HG02943 (cell line): ENCODE measurements at regions not wholly inside any gene's neighbourhood (a gene's known extent, or its start where the extent isn't known, plus 50 kb on each side); places are given as distances from the start of the nearest gene placed in this dataset.

Experiments
- ATAC-seq: cut with Tn5 transposase; IDR thresholded peaks from one replicate; pipeline ENCODE4 v1.9.1; 2021; ENCODE audit warnings: mild to moderate bottlenecking, low read depth, moderate library complexity; ENCODE audit not compliant: unreplicated experiment

DNA sequence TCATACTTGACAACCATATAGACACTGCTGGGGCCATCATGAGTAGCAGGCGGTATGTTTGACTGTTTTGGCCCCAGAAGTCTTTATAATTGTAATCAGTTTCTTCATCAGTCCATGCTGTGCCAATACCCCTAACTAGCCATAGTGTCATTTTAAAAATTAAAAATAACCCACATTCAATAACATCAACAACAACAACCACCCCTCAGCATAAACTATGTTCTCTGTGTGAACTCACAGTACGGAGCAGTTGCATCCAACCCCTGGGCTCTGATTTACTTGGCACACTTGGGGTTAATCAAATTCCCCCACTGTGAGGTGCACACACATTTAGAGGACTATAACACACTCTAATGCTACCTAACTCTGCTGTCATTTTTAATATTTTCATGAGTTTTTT, 553.7 kb downstream of the USP25 start:
- no peak for ATAC-seq

DNA sequence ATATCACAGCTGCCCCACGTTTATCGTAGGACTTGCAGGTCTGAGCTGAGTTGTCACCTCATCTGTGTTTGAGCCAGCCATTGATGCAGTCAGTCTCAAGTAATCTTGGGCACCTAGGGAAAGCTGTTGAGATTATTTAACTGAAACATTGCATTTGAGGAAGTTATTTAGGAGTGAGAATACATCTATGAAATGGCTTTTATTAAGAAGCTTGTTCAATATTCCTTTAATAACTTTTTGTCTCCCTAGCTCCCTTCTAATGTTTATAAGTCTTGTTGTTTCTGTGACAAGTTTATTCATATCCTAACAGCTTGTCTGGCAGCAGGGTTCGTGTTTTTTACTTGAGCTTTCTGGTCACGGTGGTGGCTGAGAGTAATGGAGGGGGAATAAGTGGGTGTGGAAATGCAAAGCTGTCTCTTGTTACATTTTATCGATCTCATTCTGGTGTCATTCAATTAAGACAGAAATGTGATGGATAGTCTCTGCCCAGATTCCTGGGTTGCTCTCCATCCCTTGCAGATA, 555.9 kb downstream of the USP25 start:
- no peak for ATAC-seq

DNA sequence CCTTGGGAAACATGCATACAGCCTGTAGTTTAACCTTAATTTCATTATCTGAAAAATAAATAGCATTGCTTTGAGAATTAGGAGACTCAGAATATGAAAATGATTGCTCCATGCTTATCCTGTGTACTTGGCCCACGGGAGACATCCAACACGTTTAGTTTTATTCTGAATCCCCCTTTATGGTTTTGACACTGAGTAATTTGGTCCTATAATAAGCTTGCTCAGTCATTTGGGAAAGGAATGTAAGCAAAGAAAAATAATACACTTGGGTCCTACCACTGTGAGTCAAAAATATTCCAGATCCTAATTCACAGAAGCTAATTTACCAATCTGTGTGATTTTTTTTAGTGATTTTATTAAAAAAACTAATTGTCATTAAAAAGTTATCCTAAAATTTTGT, 557.3 kb downstream of the USP25 start:
- no peak for ATAC-seq

DNA sequence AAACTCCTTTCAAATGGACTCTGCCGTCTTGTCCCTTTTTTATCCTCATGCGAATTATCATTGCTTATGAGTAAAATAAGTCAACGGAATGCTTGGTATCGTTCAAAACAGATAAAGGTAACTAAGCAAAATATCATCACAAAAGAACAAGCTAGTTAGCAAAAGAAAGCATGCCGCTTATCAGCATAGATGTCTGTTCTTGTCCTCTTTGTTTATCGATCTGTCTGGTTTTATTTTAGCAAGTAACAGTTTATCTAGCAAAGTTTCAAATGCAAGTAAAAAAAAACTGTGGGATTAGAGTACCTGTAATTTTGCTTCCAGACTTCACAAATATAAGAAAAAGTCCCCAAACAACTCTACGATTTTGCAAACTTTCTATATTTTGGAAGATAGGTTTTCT, 561.5 kb downstream of the USP25 start:
- no peak for ATAC-seq

DNA sequence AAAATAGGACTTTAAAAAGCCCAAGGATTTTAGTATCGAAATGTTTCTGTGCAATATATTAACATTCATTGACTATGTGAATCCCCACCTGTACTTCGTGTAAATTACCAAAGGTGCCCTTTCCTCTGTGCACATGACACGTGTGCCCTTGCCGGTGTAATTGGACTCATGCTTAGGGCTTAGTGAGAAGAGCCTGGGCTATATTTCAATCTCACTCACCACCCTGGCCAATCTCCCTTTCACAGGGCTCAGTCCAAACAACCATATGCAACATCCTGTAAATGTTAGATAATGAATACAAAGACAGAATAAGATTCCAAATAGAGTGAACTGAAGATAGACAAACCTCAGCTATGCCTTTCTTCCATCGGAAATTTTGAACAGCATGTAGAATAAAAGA, 564.3 kb downstream of the USP25 start:
- no peak for ATAC-seq

DNA sequence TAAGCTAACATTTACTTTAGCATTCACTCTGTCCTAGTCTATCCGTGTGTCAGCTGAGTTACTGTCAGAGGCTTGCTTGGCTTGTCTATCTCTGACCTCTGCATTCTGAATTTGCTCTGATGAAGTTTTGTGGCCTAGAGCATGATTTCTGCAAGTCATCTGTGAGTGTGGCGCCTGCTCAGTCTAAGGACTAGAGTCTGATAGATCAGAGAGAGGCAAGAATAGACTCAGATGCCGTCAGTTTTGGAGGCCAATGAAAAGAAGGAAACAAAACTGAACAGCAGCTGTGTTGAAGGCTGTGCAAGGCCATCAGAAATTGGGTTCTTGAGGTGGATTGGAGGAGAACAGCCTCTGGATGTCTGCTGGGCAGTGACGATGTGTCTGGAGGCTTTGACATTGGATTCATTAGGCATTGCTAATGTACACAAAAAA, 573.1 kb downstream of the USP25 start:
- no peak for ATAC-seq

DNA sequence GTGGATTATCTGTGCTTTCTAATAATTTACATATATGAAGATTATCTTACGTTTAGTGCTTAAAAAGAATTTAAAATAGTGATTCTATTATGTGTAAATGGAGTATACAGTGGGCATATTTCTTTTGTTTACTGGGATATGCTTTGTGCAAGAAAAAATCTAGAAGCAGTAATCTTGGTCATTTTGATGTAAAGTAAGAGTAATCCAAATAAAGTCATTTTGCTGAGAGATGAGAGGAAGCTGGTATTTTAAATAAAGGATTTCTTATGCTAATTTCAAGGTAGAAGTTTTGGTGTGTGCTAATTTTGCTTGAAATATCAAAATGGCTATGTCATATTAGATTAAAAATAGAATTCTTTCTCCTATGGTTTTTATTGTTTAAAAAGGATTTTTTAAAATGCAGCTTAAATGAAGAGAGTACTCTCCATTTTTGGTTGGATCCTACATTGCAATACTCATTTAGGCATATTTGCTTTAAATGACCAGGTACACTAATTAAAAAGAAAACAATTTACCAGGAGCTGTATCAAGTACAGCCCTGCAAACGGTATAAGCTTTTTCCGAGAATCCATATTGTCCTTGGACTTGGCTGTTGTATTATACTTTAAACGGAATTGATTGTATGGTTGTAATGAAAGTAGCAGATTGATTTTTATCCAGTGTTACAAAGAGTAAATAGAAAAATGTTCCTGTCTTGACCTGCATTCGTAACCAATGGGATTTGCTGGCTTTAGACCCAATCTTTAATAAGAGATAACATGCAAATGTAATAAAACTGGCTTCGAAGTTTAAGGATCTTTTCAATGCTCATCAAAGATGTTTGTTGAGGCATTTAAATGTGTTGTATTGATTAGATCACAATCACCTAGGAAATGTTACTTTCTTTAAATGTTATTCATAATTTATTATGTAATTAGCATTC, 574.7 kb downstream of the USP25 start:
- ATAC-seq = no peak

DNA sequence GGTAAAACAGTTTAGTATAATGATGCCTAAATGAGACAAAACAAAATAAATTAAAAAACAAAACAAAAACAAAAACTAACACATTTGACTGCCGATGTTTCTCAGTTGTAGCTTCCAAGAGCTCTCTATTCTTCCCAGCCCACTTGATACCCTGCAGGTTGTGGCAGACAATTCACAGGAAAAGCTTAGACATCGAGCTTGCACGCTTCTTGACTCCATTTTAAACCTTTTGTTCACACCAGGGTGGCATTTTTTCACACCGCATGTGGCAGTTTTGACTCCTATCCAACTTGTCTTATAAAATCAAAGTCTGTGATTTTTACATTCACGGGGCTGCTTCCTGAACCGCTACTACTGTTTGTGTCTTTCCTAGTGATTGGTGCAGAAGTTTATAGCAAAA, 575.9 kb downstream of the USP25 start:
- no peak for ATAC-seq

DNA sequence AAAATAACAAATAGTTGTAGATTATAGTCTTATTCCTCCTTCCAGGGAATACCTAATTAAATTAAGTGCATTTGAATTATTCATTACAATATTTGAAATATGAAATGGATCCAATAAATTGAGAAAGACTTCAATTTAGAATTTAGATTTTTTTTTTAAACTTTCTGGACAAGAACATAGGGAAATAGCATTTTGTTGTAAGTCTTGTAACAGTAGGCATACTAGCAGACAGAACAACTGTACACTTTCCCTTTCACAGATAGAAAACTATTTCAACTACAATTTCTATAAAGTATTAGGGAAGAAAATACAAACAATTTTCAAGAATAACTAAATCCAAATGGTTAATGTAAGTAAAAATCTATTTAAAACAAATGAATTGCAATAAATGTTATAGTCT, 577.5 kb downstream of the USP25 start:
- no peak for ATAC-seq

DNA sequence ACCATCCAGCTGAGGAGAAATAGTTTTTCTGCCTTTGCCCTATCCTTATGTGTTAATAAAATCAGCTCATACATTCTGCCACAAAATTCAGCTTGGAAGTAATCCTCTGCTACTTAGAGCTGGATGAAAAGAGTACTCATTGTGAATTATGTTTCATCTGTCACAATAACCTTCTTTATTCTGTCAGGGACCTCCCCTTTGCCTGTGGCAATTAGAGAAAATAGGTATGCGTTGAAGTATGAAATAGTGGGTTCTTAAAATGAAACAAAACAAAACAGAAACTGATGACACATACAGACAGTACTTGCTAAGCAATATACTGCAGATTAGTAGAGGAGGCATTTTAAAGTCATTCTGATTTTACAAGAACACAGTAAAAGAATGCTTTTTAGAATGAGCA, 578.5 kb downstream of the USP25 start:
- ATAC-seq = no peak

DNA sequence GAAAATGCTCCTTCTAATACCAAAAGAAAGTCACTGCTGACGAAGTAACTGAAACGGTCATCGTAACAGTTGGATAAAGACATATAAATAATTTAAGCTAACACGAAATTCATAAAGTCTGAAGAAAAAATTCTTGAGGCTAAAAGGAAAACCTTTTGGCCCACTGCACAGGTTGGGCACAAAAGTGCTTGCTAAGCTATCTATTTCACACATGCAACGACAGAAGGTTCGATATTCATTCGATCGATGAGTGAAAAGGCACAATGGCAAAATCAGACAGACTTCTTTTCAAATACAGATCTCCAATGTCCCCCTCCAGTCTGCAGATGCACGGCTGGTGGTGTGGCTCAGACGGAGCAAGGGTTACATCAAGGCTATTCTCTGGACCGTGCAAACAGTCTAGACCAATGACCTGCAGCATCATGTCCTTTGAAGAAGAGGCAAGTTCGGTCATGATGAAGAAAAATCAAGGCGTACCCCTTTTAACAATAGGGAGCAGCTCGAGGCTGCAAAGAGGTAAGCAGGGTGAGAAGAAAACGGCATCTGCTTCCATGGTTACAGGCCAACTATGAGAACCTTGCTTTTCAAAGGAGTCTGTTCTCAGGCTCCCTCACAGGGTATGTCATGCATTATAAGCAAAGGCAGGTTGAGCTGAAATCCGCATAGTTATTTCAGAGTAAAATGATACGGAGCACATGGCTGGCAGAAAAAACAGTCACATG, 579.6 kb downstream of the USP25 start:
- no peak for ATAC-seq

DNA sequence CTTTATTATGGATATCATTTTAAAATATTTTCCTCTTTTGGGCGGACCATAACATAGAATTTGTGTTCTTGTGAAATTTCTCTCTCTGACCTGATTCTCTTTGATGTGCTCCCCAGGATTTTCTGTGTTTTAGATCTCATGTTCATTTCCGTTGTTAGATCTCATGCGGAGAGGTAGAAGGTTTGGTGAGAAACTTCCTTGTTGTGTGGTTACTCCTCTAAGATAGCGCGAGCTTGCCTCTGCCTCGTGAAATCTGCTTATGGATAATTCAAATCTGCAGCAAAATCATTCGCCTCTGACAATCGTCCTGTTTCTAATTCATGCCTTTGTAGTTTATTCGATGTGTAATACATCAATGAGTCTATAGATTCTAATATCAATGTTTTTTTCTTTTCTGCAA, 580.4 kb downstream of the USP25 start:
- ATAC-seq = no peak

DNA sequence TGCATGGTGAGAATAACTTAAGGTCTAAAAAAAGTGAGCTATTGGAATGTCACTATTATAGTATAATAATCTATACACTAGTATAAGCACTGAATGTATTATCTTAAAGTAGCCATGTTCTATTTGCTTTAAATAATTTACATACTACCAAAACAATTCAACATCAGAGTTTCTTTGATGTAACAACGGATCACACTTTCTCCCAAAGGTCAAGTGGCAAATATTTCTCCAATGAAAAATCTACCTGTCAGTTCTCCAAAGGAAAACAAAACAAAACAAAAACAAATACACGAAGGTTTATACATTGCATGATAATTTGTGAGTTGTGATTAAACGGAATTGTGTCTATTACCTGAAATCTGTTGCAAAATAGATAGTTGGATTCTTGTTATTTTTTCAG, 581.4 kb downstream of the USP25 start:
- no peak for ATAC-seq

DNA sequence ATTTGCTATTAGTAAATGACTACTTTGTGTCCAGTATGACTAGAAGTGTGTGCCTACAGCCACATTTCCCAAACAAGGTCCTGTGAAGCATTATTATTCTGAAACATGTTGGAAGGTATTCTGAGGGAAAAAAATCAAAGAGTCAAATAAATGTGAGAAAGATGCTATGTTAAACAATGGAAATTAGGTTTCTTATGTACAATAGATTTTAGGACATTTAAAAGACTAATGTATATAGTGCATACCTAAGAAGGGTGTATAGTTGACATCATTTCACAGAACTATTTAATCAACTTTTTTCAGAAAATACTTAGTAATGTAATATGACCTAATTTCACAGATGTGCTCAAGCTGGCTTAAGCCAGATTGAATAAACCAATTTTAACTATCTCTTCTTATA, 582.5 kb downstream of the USP25 start:
- no peak for ATAC-seq

DNA sequence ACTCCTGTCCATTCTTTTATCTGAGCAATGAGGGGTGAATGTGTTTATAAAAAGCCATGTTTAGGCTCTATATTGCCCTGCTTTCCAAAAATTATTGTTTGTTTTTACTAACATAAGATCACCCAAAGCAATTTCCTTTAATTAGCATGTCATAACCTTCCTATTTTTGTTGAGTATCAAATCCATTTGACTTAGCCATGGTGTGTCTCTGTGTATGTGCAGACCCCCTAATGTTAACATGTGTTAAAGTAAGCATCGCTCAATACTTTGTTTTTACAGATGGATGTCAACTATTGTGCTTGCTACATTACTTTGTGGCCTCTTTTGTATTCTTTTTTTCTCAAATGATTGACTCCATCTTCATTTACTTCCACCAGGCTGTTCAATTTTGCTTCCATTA, 585.4 kb downstream of the USP25 start:
- no peak for ATAC-seq

DNA sequence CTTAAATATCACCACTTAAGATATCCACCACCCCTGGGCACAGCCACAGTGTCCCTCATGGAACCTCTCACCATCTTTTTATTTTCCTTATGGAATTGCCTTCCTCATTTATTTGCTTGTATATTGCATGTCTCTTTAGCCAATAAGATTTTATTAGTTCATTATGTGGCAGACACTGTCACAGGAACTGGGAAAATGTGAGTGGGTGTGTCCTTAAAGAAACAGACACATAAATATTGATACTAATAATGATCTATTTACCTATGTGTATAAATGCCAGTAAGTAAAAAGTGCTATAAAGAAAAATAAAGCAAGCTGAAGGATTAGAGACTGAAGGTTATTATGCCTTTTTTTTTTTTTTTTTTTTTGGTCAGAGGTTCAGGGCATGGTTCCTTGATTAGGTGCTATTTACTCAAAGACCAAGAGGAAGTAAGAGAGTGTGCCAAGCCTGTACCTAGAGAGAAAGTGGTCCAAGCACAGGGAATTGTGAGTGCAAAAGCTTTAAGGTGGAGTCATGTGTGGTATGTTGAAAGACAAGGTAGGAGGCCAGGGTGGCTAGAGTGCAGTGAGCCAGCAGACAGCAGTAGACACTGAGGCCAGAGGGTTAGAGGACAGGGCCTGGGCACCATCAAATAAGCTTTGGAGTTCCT, 589.0 kb downstream of the USP25 start:
- ATAC-seq = no peak

DNA sequence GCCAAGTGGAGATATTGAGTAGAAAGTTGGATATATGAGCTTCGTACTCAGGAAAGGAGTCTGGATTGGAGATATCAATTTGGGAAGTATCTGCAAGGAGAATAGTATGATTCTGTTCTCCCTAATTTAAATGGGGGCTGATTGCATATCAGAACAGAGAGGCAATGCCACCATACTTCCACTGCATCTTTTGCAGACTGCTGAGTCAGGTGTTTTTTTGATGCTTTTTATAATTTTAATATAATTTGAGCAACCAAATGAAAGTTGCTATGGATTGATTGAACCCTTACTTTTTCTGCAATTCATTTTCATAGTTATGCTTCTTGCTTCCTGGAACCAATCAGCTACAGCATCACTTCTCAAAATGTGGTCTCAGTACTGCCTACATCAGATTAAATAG, 590.3 kb downstream of the USP25 start:
- ATAC-seq = no peak

DNA sequence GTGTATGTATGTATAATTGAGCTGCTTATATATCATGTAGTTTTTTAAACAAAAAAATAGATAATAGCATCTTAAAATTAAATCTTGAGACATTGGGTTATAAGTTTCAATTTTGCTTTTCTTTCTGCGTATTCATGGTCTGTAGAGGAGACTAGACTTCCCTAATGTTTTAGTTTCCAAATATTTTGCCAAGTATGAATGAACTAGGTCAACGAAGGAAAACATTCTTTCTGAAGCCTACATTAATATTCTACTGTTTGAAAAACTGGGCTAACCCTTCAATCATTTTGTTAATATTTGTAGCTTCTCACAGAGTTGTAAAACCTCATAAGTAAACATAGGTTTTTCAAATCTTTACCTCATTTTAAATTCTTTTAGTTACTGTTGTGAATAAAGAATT, 592.7 kb downstream of the USP25 start:
- ATAC-seq = no peak

DNA sequence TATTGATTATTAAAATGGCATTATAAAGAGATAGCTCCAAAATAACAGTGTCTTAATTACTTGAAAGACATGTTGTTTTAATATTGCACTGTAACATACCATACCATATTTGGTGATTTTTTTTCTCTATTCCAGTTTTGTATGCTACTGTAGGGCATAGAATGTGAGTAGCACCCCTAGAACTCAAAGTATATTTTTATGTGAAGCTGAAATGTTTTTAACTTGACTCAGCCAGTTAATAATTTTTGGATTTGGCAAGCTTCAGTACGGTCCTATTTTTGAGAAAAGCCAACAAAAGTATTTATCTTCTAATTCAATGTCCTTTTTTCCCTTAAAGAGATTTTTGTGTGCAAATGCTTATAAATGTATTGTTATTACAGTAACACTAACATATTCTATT, 593.8 kb downstream of the USP25 start:
- no peak for ATAC-seq

DNA sequence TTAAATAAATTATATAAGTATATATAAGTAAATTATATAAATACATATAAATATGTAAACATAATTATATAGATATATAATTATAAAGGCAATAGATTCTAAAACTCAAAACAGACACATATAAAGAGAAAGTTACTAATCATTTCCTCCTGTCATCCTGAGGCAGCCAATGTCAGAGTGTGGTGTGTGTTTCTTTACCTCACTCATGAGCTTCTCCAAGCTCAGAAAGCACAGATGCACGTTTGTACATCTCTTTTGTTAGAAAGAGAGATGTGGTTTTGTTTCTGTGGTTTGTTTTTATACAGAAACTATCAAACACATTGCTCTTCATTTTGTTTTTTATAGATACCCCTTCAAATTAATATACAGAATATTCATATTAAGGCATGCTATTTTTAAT, 594.8 kb downstream of the USP25 start:
- ATAC-seq = no peak
